GM06990 (cell line): ENCODE measurements at regions not wholly inside any gene's neighbourhood (a gene's known extent, or its start where the extent isn't known, plus 50 kb on each side); places are given as distances from the start of the nearest gene placed in this dataset.

Experiments
- DNase-seq: peaks from one replicate; pipeline ENCODE4 v3.0.0-alpha.2; 2011; ENCODE audit not compliant: insufficient read length; ENCODE audit errors: extremely low read depth
- H3K27me3 ChIP-seq: replicated peaks from 2 replicates; pipeline ENCODE4 v1.6.0; 2011; ENCODE audit warnings: low read length; ENCODE audit not compliant: control insufficient read depth, insufficient read depth
- H3K36me3 ChIP-seq: 2 replicates; pipeline ENCODE4 v1.5.1; 2011; ENCODE audit warnings: low read length; ENCODE audit not compliant: control insufficient read depth, insufficient read depth
- H3K4me3 ChIP-seq: replicated peaks from 2 replicates; pipeline ENCODE4 v1.5.1; 2011; ENCODE audit warnings: low read depth, mild to moderate bottlenecking, control low read depth, low read length
- CTCF ChIP-seq: IDR thresholded peaks from 2 replicates; pipeline ENCODE4 v1.5.1; 2011; ENCODE audit warnings: low read length, control low read depth, mild to moderate bottlenecking, inconsistent platforms; ENCODE audit not compliant: insufficient read depth, poor library complexity, severe bottlenecking

GRCh38 chr2:12277241-12278034, 439.3 kb upstream of the TRIB2 start:
- DNase-seq, result no peak

GRCh38 chr2:12278217-12278750, 438.5 kb upstream of the TRIB2 start:
- Histone ChIP-seq H3K36me3 (no peaks in the 10 kb centered on the region), H3K4me3 (no peak overlapping the region), H3K27me3 (no peaks in the 10 kb centered on the region)
- no peak for TF ChIP-seq CTCF
- no peak for DNase-seq

More at GRCh38 chr2:12277241-12278034, 439.3 kb upstream of the TRIB2 start:
- Histone ChIP-seq H3K4me3 (no peak overlapping the region), H3K36me3 (no peaks in the 10 kb centered on the region), H3K27me3 (no peaks in the 10 kb centered on the region)
- no peak for TF ChIP-seq CTCF

- peak; percentile 43 for DNase-seq
- Histone ChIP-seq H3K27me3 (no peaks in the 10 kb centered on the region), H3K4me3 (no peak overlapping the region), H3K36me3 (no peaks in the 10 kb centered on the region)
- TF ChIP-seq CTCF, result no peak
Observed at GRCh38 chr2:12282780-12283695, 433.7 kb upstream of the TRIB2 start.

- TF ChIP-seq CTCF, result no peak
- no peaks in the 10 kb centered on the region for H3K27me3 ChIP-seq
- no peaks in the 10 kb centered on the region for H3K36me3 ChIP-seq
- H3K4me3 ChIP-seq, result no peak overlapping the region
- no peak for DNase-seq
Observed at GRCh38 chr2:12284037-12284436, 432.7 kb upstream of the TRIB2 start.

GRCh38 chr2:12284487-12284886, 432.2 kb upstream of the TRIB2 start:
- Histone ChIP-seq H3K27me3 (no peaks in the 10 kb centered on the region), H3K4me3 (no peak overlapping the region), H3K36me3 (no peaks in the 10 kb centered on the region)
- no peak for DNase-seq
- TF ChIP-seq CTCF, result no peak
